ENCODE measurements at regions not wholly inside any gene's neighbourhood (a gene's known extent, or its start where the extent isn't known, plus 50 kb on each side); places are given as distances from the start of the nearest gene placed in this dataset.

DNA sequence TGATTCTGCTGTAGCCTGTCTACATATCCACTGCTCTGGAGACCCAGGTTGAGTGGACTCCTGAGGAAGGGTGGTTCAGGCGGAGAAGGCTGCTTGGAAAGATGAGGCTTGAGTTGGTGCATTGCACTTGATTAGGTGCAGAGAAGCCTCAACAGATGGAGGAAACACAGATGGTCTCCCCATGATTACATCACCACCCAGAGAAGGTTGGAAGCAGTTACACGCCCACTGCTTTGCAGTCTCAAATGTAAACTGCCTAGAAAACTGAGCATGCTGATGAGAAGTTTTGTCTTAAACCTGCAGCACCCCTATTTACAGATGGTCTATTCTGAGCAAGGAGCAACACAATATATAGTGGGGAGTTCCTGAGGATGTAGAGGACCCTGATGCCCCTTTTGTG, 266.6 kb downstream of the PIK3R1 start:
- ATAC-seq = no peak
- Mint-ChIP-seq H3K4me3 (no peak overlapping the region), H3K27ac (no peak overlapping the region), H3K27me3 (peaks cover 30% of the 10 kb centered on the region), H3K36me3 (no peaks in the 10 kb centered on the region), H3K9me3 (no peaks in the 10 kb centered on the region), H3K4me1 (peaks cover 5% of the 10 kb centered on the region)

DNA sequence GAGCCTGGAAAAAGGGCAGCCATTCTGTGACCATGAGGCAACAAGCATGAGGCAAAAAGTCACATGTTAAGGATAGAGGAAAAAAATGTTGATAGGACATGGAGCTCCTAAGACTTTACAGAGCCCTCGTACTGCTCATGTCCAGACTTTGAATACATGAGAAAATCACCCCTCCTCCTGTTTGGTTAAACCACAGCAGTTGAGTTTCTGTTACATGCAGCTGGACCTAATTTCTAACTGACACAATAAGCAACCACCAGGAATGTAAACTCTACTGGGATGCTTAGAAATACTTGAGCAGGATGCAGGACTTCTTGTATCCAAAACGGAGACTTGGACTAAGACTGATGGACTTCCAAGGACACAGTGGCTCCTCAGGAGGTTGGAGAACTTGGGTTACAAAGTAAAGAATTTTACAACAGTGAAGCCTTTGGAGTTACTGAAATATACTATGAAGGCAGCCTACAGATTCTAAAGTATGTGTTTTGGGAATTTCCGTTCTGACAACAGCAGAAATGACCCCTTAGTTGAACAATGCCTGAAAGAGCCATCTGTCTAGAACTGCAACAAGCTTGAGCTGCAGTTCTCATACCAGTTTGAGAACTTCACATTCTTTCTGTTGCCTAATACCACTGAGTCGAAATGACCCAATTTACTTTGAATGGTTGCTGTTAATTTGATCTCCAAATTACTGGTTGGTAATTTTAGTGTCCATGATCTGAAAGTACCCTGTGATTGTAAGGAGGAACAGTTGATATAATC, 268.9 kb downstream of the PIK3R1 start:
- no peak overlapping the region for H3K27ac Mint-ChIP-seq
- no peak overlapping the region for H3K4me3 Mint-ChIP-seq
- H3K36me3 Mint-ChIP-seq = no peaks in the 10 kb centered on the region
- H3K4me1 Mint-ChIP-seq = peaks cover 5% of the 10 kb centered on the region
- H3K9me3 Mint-ChIP-seq = peaks cover 3% of the 10 kb centered on the region
- H3K27me3 Mint-ChIP-seq = peaks cover 30% of the 10 kb centered on the region
- no peak for ATAC-seq

DNA sequence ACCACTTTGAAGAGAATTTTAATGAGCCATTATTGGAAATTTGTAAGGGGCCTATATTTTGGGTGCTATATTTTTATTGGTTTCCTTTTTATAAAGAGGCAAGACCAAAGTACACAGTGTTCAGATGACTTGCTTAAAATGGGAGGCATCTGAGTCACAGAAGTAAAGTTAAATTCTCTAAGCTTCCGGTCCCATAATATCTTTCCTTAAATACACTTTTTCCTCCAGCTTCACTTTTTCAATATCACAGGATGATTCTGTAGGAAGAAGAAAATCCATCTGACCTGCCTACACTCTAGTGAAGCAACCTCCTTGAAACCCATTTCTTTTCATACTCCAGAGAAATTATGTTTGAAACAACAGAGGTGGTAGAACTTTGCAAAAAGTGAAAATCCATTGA, 274.0 kb downstream of the PIK3R1 start:
- Mint-ChIP-seq H3K4me3 (no peak overlapping the region), H3K4me1 (no peaks in the 10 kb centered on the region), H3K27ac (no peak overlapping the region), H3K27me3 (peaks cover 34% of the 10 kb centered on the region), H3K9me3 (peaks cover 3% of the 10 kb centered on the region), H3K36me3 (no peaks in the 10 kb centered on the region)
- no peak for ATAC-seq

DNA sequence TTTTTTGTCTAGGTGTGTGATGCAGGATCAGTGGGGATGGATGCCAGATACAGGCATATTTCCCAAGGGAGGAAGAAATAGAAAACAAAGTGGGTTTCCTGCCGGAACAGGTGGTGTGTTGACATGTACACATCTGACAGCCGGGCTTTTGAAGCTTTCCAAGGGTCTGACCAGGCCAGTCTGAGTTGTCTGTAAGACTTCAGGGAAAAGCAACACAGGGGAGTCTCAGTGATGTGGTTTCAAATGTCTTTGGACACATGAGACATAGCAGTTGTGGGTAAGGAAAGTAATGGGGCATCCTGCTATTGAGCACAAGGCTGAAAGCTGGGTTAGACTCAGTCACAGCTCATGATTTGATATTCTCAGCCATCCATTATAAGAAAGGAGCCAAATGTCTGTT, 274.9 kb downstream of the PIK3R1 start:
- peaks cover 34% of the 10 kb centered on the region for H3K27me3 Mint-ChIP-seq
- H3K27ac Mint-ChIP-seq = no peak overlapping the region
- H3K36me3 Mint-ChIP-seq = no peaks in the 10 kb centered on the region
- no peak for ATAC-seq
- H3K4me1 Mint-ChIP-seq = no peaks in the 10 kb centered on the region
- peaks cover 3% of the 10 kb centered on the region for H3K9me3 Mint-ChIP-seq
- H3K4me3 Mint-ChIP-seq = no peak overlapping the region

DNA sequence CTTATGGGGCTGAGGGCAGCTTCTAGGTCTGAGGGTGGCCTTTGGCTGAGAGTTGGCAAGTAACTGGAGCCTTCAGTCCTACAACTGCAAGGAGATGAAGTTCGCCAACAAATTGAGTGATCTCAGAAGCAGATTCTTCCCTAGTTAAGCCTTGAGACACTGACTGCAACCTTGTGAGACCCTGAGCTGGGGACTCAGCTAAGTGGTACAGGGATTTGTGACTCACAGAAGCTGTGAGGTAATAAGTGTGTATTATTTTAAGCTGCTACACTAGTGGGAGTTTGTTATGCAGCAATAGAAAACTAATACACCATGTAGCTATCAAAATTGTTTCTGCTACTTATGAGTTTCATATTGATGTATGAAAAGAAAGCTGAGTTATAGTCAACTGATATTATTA, 279.2 kb downstream of the PIK3R1 start:
- no peak overlapping the region for H3K4me3 Mint-ChIP-seq
- no peak overlapping the region for H3K27ac Mint-ChIP-seq
- H3K4me1 Mint-ChIP-seq = no peaks in the 10 kb centered on the region
- peaks cover 10% of the 10 kb centered on the region for H3K36me3 Mint-ChIP-seq
- ATAC-seq = no peak
- peaks cover 19% of the 10 kb centered on the region for H3K27me3 Mint-ChIP-seq
- peaks cover 22% of the 10 kb centered on the region for H3K9me3 Mint-ChIP-seq

DNA sequence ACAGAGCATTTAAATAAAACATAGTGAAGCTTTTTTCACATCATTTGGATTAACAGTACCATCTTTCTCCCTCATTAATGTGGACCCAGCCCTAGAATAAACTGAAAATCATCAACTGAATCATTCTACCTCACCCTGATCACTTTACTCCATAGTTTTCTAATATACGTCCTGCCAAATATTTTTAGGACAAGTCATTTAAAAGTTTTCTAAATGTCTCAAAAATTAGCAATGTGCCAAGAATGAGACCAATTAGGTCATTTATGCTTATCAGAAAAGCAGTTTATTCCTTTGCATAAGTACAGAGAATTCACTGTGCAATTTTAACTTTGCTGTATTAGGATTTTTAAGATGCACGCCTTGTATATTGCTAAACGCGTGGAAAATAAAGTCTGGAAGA, 284.4 kb downstream of the PIK3R1 start:
- H3K36me3 Mint-ChIP-seq = peaks cover 10% of the 10 kb centered on the region
- no peak overlapping the region for H3K4me3 Mint-ChIP-seq
- peaks cover 25% of the 10 kb centered on the region for H3K9me3 Mint-ChIP-seq
- H3K27me3 Mint-ChIP-seq = peaks cover 14% of the 10 kb centered on the region
- no peak overlapping the region for H3K27ac Mint-ChIP-seq
- no peak for ATAC-seq
- H3K4me1 Mint-ChIP-seq = no peaks in the 10 kb centered on the region

DNA sequence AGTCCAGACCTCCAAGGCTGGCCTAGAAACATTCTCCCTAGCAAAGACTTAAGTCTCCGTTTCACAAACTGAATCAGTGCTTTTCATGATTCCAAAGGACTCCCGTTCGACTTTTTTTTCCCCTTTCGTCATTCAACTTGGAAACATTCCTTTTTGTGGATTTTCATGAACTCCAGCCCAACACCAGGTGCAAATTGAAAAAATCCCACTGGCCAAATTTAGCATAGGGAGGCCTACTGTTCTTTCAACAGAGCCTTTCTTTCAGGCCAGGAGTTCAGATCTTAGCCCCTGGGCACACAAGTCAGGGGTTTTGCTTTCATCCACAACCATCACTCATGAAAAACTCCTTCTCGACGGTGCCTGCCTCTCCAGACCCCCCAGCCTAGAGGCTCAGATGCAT, 285.3 kb downstream of the PIK3R1 start:
- Mint-ChIP-seq H3K36me3 (peaks cover 10% of the 10 kb centered on the region), H3K4me1 (no peaks in the 10 kb centered on the region), H3K4me3 (no peak overlapping the region)

DNA sequence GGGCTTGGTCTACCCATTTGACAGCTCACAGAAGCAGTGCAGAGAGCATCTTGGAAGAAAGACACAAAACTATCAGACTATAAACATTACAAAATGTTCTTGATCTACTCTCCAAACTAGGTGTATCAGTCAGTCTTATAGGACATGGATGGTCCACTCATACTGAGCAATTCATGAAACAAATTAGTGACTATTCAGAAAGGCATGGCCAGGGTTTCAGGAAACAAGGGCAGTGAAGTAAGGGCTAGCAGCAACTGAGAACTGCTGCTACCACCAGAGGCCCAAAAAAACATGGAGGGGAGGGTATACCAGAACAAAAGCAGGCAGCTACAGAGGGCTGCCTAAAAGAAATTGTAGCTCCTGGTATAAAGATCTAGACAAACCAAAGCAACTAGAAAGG, 287.0 kb downstream of the PIK3R1 start:
- no peak for ATAC-seq
- peaks cover 9% of the 10 kb centered on the region for H3K9me3 Mint-ChIP-seq
- H3K27ac Mint-ChIP-seq = no peak overlapping the region
- H3K4me1 Mint-ChIP-seq = no peaks in the 10 kb centered on the region
- H3K27me3 Mint-ChIP-seq = peaks cover 14% of the 10 kb centered on the region
- H3K36me3 Mint-ChIP-seq = peaks cover 1% of the 10 kb centered on the region
- H3K4me3 Mint-ChIP-seq = no peak overlapping the region

More for the DNA sequence above, 285.3 kb downstream of the PIK3R1 start:
- Mint-ChIP-seq H3K27me3 (peaks cover 14% of the 10 kb centered on the region), H3K9me3 (peaks cover 22% of the 10 kb centered on the region), H3K27ac (no peak overlapping the region)
- no peak for ATAC-seq

DNA sequence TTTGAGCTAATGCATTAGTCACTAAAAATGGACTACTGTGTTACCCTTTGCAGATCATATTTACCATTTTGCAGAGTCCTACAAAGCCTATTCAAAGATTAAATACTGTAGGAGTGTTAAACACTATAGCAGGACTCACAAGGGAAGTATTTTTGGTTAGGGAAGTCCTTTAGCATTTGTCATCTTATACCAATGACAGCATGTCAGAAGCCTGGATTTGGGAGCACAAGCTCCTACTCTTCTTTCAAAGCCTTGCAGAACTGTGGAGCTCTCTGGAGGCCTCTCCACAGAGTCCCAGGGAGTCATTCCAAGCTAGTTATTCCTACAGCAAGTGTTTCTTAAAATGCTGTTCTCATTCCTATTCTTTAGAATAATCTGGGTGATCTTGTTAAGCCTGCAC, 288.8 kb downstream of the PIK3R1 start:
- H3K4me3 Mint-ChIP-seq = no peak overlapping the region
- peaks cover 14% of the 10 kb centered on the region for H3K27me3 Mint-ChIP-seq
- ATAC-seq = no peak
- no peaks in the 10 kb centered on the region for H3K4me1 Mint-ChIP-seq
- H3K27ac Mint-ChIP-seq = no peak overlapping the region
- no peaks in the 10 kb centered on the region for H3K36me3 Mint-ChIP-seq
- H3K9me3 Mint-ChIP-seq = peaks cover 3% of the 10 kb centered on the region

DNA sequence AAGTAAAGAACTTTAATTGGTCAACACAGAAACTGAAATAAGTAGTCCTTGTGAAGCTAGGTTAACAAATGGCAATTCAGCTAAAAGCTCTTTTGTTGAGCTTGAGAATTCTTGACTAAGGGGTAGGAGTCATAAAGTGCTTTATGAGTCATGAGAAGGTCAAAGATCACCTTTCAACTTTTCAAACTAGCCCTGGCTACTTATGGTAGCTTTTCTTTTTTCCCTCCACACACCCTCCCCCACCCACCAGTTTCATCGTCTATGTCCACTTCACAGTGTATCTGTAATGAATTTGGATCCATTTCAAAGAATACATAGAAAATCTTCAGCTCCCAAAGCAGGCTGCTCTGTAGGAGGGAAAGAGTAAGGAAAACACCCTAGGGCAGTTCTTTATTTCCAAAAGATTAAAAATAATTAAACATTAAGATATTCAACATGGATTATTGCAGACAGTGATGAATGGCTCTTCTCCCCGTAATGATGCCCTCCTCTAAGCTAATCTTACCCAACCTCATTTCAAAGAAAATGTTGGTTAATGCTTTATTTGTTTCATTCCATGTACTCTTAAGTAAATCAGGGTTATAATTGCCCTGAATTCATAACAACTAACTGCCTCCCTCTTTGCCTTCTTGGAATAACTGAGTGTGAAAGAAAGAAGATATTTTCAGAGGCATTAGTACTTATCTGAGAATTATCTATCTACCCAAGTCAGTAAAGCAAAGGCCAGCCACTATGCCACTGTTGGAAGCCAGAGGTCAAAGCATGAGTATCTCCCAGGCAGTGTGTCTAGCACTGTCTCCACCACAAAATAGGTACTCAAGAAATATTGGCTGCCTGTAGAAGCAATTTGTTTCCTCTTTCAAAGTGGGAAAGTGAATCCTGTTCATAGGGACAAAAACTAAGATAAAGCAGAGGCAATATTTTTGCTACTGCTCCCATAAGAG, 290.6 kb downstream of the PIK3R1 start:
- H3K27ac Mint-ChIP-seq = no peak overlapping the region
- ATAC-seq = no peak
- H3K9me3 Mint-ChIP-seq = no peaks in the 10 kb centered on the region
- H3K36me3 Mint-ChIP-seq = no peaks in the 10 kb centered on the region
- peaks cover 15% of the 10 kb centered on the region for H3K27me3 Mint-ChIP-seq
- H3K4me3 Mint-ChIP-seq = no peak overlapping the region
- H3K4me1 Mint-ChIP-seq = no peaks in the 10 kb centered on the region

DNA sequence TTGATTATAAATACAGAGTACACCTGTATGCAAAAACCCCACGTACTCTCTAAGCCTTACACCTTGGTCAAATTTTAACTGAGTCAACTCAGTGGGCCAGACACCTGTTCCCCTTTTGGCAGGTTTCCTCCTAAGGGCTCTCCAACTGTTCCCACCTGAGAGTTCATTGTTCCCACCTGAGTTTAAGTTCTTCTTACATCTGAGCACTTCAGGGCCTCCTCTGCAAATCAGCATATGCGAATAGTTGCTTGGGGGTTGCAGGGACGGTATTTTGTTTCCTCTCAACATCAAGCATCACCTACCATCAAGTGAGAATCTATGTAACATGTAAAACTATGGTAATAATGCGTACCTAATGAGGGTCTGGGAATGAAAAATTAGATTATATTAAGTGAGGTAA, 300.0 kb downstream of the PIK3R1 start:
- H3K9me3 Mint-ChIP-seq = no peaks in the 10 kb centered on the region
- ATAC-seq = no peak
- H3K27ac Mint-ChIP-seq = no peak overlapping the region
- no peak overlapping the region for H3K4me3 Mint-ChIP-seq
- peaks cover 22% of the 10 kb centered on the region for H3K27me3 Mint-ChIP-seq
- H3K36me3 Mint-ChIP-seq = no peaks in the 10 kb centered on the region
- no peaks in the 10 kb centered on the region for H3K4me1 Mint-ChIP-seq

DNA sequence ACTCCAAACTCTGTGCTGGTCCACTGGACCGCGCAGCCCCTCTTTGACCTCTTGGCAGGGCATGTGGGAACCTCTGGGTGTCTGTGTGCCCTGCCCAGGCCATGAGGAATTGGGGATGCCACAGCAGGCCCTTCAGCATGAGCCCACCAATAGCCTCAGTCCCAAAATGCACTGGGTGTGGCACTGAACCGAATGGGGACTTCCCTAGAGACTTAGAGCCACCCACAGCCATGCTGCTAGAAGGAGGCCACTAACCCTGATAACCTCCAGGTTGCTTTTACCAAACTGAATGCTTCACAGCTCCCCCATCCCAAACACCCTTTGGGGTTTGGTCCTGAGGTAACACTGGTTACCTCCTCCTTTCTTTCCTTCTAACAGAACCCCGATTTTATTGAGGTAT, 302.7 kb downstream of the PIK3R1 start:
- no peaks in the 10 kb centered on the region for H3K36me3 Mint-ChIP-seq
- no peaks in the 10 kb centered on the region for H3K9me3 Mint-ChIP-seq
- no peak overlapping the region for H3K4me3 Mint-ChIP-seq
- H3K27me3 Mint-ChIP-seq = peaks cover 9% of the 10 kb centered on the region
- H3K27ac Mint-ChIP-seq = no peak overlapping the region
- ATAC-seq = peak; percentile 40
- H3K4me1 Mint-ChIP-seq = no peaks in the 10 kb centered on the region

DNA sequence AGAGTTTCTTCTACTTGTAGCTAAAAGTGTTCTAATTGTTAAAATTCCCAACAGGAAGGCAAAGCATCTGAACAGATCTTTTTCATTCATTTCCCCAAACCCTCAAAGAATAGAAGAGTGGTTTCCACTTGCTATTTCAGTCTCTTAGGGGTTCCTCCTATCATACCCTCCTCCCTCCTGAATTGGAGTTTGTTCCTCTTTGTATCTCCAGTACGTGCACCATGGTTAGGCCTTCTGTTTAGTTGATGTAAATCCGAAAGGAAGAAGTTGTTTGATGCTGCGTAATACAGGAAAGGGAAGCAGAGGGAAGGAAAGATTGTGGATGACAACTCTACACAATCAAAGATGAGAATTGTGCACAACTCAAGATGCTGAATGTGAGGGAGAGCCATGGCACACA, 303.6 kb downstream of the PIK3R1 start:
- Mint-ChIP-seq H3K9me3 (no peaks in the 10 kb centered on the region), H3K4me1 (no peaks in the 10 kb centered on the region), H3K27me3 (peaks cover 5% of the 10 kb centered on the region), H3K36me3 (no peaks in the 10 kb centered on the region), H3K27ac (no peak overlapping the region), H3K4me3 (no peak overlapping the region)
- ATAC-seq = no peak

DNA sequence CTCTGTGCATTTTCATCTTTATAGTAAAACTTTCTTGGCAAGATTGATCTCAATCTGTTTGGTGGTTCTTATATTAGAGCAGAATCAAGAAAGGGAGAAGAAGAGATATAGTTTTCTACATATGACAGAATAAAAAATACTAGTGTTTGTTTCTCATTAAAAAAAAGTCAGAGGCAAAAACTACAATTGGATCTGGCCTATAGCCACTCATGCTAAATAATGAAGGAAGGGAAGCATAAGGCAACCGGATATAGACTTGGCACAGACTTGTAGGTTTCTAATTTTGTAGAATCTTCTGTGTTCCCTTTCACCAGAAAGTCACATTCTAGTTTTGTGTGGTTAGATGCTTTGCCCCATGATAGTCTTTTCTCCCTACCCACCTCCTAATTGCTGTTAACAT, 306.2 kb downstream of the PIK3R1 start:
- no peak overlapping the region for H3K27ac Mint-ChIP-seq
- no peak overlapping the region for H3K4me3 Mint-ChIP-seq
- no peaks in the 10 kb centered on the region for H3K9me3 Mint-ChIP-seq
- peaks cover 10% of the 10 kb centered on the region for H3K27me3 Mint-ChIP-seq
- no peak for ATAC-seq
- no peaks in the 10 kb centered on the region for H3K4me1 Mint-ChIP-seq
- no peaks in the 10 kb centered on the region for H3K36me3 Mint-ChIP-seq

DNA sequence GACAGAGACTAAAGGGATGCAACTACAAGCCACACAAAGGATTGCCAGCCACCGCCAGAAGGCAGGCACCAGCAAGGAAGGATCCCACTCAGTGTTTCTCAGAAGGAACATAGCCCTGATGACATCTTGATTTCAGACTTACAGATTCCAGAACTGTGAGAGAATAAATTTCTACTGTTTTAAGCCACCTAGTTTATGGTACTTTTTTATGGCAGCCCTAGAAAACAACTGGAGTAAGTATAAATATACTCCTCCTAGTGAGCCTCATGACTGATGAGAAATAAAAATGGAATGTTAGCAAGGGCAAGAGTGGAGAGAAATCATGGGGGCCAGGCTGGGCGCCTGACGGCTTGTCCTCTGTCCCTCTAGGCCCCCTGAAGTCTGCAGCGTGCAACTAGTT, 307.3 kb downstream of the PIK3R1 start:
- Mint-ChIP-seq H3K4me1 (no peaks in the 10 kb centered on the region), H3K27me3 (peaks cover 10% of the 10 kb centered on the region), H3K27ac (no peak overlapping the region), H3K4me3 (no peak overlapping the region), H3K36me3 (no peaks in the 10 kb centered on the region), H3K9me3 (peaks cover under 1% of the 10 kb centered on the region)
- no peak for ATAC-seq

DNA sequence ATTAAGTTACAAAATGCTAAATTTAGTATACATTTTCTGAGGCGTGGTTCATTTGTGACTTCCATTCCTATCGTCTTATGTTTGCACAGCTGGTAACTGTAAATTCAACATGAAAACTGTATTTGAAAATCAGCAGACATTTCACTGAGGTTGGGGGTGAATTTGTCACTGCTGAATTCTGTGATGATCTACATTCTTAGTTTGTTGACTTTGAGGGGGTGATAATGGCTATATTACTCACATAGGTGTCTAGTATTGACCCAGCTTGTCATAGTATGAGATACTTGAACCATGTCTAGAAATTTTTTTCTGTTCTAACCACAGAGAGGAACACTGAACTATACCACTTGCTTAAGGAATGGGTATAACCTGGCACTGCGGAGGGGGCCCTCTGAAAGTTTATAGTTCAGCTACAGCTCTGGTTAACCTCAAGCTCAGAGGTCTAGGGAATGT, 313.3 kb downstream of the PIK3R1 start:
- no peaks in the 10 kb centered on the region for H3K36me3 Mint-ChIP-seq
- no peak overlapping the region for H3K27ac Mint-ChIP-seq
- peaks cover 8% of the 10 kb centered on the region for H3K9me3 Mint-ChIP-seq

More for the DNA sequence above, 313.3 kb downstream of the PIK3R1 start:
- peaks cover 26% of the 10 kb centered on the region for H3K27me3 Mint-ChIP-seq
- ATAC-seq = no peak
- no peaks in the 10 kb centered on the region for H3K4me1 Mint-ChIP-seq
- no peak overlapping the region for H3K4me3 Mint-ChIP-seq

All from stimulated activated memory B cell treated with anti-CD40 and anti-IgM and Interleukin-4, amounts not matched to agents 10 μg/mL and 1 μg/mL and 100 μg/mL, for 72 hours (primary cell).